IPS-NIHi11 (cell line): ENCODE measurements at regions not wholly inside any gene's neighbourhood (a gene's known extent, or its start where the extent isn't known, plus 50 kb on each side); places are given as distances from the start of the nearest gene placed in this dataset.
"Not testable (repeated sequence)": the region's sequence is repeated elsewhere in the genome, so short reads cannot be mapped to it uniquely, and the experiment has no call there.

Experiments used
- DNase-seq: peaks from one replicate; pipeline ENCODE4 v3.0.0; 2012; ENCODE audit warnings: mixed read lengths, low spot score

- no peak for DNase-seq
These were observed 121.1 kb downstream of the BOD1 start for GRCh38 chr5:173495225-173495904.

GRCh38 chr5:173494446-173494845, 122.0 kb downstream of the BOD1 start:
- DNase-seq, result no peak

DNA sequence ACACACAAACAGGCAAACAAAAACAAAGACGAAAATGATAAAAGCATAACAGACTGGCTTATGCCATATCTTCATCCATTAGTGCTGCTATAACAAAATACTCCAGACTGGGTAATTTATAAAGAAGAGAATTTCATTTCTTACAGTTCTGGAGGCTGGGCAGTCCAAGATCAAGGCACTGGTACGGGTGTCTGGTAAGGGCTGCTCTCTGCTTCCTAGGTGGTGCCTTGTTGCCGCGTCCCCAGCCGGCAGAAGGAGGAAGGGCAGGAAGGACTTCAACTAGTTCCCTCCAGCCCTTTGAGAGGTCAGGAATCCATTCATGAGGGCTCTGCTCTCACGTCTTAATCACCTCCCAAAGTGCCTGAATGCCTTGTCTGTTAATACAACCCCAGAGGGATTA, 122.6 kb downstream of the BOD1 start:
- no peak for DNase-seq

GRCh38 chr5:173493040-173493439, 123.4 kb downstream of the BOD1 start:
- no peak for DNase-seq

GRCh38 chr5:173490681-173491080, 125.8 kb downstream of the BOD1 start:
- no peak for DNase-seq

DNA sequence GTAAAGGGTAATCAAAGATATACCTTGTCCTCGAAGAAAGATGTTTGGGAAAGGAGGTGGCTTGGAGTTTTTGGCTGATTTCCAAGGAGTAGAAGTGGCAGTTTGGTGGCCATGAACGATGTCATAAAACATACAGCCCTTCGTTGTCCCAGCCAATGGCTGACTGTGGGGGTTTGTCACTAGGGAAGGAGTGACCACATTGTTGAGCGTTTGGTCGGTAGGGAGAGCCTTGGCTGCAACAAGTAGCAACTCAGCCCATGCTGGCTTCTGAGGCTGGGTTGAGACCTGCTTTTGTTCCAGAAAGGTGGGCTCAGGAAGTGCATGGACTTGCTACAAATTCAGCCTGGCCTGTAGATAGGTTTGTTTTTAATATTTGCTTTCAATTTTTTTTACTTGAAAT, 128.3 kb downstream of the BOD1 start:
- no peak for DNase-seq

DNA sequence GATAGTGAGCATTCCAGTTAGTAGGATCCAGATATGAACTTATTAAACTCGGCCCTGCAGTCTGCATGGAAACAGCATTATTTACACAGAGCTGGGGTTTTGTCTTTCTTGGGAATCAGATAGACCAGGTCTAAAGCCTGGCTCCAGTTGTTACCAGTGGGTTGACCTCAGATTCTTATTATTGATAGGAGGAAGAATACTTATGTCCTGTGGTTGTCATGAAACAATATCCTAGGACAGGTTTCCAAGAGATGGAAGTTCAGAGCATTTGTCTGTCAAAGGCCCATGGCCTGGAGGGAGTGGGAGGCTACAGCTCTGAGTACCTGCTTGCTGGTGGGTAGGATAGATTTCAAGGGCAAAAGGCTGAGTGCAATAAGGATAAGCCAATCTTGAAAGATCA, 129.2 kb downstream of the BOD1 start:
- DNase-seq, result no peak

- DNase-seq, result no peak
These were observed 129.9 kb downstream of the BOD1 start for GRCh38 chr5:173486355-173487225.

DNA sequence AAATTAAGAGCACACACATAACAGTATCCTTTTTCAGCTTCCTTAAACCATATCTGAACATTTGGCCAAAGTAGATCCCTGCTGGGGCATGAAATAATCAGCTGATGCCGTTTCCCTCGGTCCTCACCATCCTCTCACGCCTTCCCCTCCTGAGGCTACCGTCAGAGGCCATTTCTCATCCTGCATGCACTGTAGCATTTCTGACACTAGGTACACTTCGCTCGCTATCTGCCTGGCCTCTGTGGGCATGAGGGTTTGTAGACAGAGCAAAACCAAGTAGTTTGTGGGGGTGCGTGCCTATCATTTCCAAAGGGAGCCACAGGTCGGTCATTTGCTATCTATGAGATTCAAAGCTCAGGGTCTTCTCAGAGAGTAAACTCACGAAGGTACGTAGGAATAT, 131.9 kb downstream of the BOD1 start:
- DNase-seq, result no peak

DNA sequence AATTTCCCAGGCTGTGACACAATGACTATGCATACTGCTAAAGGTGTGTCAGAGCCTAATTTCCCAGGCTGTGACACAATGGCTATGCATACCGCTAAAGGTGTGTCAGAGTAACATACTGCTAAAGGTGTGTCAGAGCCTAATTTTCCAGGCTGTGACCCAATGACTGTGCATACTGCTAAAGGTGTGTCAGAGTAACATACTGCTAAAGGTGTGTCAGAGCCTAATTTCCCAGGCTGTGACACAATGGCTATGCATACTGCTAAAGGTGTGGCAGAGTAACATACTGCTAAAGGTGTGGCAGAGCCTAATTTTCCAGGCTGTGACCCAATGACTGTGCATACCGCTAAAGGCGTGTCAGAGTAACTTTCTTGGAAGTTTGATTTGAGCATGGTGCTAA, 132.9 kb downstream of the BOD1 start:
- not testable (repeated sequence) for DNase-seq

- DNase-seq, result no peak
These were observed 133.3 kb downstream of the BOD1 start for GRCh38 chr5:173483160-173483559.

GRCh38 chr5:173481821-173482220, 134.6 kb downstream of the BOD1 start:
- DNase-seq, result no peak

- no peak for DNase-seq
These were observed 135.6 kb downstream of the BOD1 start for GRCh38 chr5:173480896-173481295.

DNA sequence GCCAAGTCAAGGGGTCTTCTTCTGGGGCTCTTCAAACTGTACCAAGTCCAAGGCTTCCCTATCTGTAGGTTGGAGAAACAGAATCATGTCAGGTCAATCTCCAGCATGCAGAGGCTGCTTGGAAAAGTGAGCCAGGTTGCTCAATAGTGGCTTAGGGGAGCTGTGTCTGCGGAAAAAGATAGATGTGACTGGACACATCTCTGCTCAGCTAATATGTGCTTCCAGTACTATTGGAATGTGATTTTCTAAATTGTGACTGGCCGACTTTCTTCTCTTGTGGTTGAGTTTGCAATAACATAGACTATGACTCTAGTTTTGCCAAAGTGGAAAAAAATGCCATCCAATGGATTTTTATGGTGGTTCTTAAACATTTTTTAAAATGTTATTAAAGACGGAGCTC, 136.7 kb downstream of the BOD1 start:
- DNase-seq, result no peak

GRCh38 chr5:173477345-173478040, 139.0 kb downstream of the BOD1 start:
- no peak for DNase-seq

- DNase-seq, result no peak
These were observed 140.7 kb downstream of the BOD1 start for GRCh38 chr5:173475780-173476179.

DNA sequence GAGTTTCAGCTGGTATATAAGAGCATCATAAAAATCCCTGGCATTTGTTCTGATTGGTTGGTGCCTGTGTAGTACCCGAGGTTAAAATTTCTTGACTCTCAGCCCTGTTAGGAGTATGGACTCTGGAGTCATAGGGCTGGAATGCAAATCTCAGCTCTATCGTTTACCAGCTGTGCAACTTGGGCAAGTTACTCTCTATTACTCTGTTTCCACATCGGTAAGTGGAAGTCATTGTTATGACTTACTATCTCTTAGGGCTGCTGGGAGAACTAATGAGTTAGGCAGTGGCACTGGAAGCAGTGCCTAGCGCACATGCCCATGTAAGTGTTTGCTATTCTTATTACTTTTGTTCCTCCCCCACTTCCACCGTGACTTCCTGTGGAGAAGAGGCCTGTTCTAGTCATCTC, 141.6 kb downstream of the BOD1 start:
- no peak for DNase-seq

GRCh38 chr5:173473288-173473687, 143.2 kb downstream of the BOD1 start:
- DNase-seq, result no peak

GRCh38 chr5:173472784-173473278, 143.6 kb downstream of the BOD1 start:
- DNase-seq, result no peak

- DNase-seq, result peak; percentile 40
These were observed 143.9 kb upstream of the STC2 start for GRCh38 chr5:173472164-173472563.

DNA sequence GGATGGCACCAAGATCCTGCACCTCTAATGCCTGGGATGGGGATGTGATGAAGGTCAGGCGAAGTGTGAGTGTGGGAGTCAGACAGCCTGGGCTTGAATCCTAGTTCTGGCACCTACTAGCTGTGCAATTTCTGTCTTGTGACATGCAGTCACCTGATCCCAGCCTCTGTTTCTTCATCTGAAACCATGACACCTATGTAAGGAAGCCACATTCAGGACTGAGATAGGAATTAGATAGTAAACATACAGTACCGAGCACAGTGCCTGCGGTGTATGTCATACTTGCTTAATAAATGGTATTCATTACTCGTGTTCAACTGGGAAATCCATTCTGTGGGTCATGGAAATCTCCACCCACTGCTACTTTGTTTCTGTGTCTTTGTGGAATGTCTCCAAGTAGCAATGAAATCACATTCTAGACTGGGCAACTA, 140.6 kb upstream of the STC2 start:
- DNase-seq, result no peak

DNA sequence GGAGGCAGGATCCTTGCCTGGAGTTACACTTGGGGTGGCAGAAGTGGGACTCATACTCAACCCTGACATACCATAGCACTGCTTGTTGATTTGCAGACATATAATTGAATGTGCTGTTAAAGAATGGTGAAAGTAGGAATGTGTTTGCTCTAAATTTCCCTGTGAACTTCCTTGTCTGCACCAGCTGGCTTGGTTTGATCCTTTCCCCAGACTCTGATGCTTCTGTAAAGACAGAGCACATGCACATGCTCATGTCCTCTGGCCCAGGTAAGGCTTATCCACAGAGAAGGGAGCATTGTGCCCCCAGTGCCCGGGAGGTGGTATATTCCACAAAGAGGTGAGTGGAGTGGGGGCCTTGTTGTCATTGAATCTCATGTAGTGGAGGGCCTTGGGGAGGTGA, 138.0 kb upstream of the STC2 start:
- no peak for DNase-seq

GRCh38 chr5:173464813-173465212, 136.6 kb upstream of the STC2 start:
- DNase-seq, result no peak
